ENCODE measurements at regions not wholly inside any gene's neighbourhood (a gene's known extent, or its start where the extent isn't known, plus 50 kb on each side); places are given as distances from the start of the nearest gene placed in this dataset.

DNA sequence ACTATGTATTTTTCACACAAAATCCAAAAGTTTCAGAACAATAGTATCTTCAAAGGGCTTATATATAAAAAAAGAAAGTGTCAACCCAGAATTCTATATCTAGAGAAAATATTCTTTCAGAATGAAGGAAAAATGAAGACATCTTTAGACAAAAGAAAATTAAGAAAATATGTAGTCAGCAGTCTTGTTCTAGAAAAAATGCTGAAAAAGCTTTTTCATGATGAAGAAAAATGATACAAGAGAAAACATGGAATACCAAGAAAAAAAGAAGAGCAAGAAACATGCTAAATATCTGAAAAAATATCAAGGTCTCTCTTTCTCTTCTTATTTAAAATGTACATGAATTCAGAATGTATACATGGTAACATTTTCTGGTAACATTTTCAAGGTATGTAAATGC is 816.8 kb upstream of the FAT3 start:
- TF ChIP-seq, protein P1, sequence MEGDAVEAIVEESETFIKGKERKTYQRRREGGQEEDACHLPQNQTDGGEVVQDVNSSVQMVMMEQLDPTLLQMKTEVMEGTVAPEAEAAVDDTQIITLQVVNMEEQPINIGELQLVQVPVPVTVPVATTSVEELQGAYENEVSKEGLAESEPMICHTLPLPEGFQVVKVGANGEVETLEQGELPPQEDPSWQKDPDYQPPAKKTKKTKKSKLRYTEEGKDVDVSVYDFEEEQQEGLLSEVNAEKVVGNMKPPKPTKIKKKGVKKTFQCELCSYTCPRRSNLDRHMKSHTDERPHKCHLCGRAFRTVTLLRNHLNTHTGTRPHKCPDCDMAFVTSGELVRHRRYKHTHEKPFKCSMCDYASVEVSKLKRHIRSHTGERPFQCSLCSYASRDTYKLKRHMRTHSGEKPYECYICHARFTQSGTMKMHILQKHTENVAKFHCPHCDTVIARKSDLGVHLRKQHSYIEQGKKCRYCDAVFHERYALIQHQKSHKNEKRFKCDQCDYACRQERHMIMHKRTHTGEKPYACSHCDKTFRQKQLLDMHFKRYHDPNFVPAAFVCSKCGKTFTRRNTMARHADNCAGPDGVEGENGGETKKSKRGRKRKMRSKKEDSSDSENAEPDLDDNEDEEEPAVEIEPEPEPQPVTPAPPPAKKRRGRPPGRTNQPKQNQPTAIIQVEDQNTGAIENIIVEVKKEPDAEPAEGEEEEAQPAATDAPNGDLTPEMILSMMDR (conservative IDR thresholded peaks at IDR 0.05 in 1 of 2, IDR thresholded peaks at IDR 0.05 in 1 of 2; ENCODE audit: extremely low read depth in 1 of 2, insufficient read depth in 1 of 2, low read depth in 1 of 2, low read length in 2 of 2): no peak
- no peak for TF ChIP-seq EZH2 (IDR thresholded peaks at IDR 0.05; ENCODE audit: borderline replicate concordance, low read length)
